ENCODE measurements at regions not wholly inside any gene's neighbourhood (a gene's known extent, or its start where the extent isn't known, plus 50 kb on each side); places are given as distances from the start of the nearest gene placed in this dataset.

DNA sequence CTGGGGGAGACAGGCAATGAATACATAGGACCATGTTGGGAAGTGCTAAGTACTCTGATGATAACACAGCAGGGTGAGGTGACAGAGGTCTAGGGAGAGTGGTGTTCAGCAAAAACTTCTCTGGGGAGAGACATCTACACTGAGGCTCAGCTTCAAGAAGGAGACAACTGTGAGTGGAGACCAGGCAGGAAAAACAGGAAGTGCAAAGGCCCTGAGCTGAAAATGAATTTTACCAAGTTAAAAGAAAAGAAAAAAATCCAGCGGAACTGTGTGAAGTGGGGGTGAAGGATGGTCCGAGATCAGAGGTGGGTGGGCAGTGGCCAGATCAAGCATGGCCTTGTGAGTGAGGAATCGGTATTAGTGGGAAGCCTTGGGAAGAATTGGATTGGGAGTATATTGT is 110.1 kb upstream of the CLSTN2 start:
- TF ChIP-seq YY1 (IDR thresholded peaks at IDR 0.05; ENCODE audit: insufficient read depth, insufficient read length), result no peak
- TF ChIP-seq ZNF274 (IDR thresholded peaks at IDR 0.05; ENCODE audit: low read depth, low read length), result no peak

Data from NT2/D1 (cell line).